ENCODE measurements at regions not wholly inside any gene's neighbourhood (a gene's known extent, or its start where the extent isn't known, plus 50 kb on each side); places are given as distances from the start of the nearest gene placed in this dataset.

DNA sequence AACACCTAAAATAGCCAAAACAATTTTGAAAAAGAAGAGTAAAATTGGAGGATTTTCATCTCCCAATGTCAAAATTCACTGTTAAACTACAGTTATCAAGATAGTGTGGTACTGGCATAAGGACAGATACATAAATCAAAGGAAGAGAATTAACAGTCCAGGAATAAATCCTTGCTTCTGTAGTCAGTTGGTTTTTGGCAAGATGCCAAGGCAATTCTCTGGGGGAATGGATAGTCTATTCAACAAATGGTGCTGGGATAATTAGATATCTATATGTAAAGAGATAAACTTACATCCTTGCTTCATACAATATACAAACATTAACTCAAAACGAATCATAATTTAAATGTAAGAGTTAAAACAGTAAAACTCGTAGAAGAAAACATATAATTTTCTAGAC lies 57.9 kb upstream of the SELENOK start:
- TF ChIP-seq, protein P1, sequence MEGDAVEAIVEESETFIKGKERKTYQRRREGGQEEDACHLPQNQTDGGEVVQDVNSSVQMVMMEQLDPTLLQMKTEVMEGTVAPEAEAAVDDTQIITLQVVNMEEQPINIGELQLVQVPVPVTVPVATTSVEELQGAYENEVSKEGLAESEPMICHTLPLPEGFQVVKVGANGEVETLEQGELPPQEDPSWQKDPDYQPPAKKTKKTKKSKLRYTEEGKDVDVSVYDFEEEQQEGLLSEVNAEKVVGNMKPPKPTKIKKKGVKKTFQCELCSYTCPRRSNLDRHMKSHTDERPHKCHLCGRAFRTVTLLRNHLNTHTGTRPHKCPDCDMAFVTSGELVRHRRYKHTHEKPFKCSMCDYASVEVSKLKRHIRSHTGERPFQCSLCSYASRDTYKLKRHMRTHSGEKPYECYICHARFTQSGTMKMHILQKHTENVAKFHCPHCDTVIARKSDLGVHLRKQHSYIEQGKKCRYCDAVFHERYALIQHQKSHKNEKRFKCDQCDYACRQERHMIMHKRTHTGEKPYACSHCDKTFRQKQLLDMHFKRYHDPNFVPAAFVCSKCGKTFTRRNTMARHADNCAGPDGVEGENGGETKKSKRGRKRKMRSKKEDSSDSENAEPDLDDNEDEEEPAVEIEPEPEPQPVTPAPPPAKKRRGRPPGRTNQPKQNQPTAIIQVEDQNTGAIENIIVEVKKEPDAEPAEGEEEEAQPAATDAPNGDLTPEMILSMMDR (IDR thresholded peaks at IDR 0.05; ENCODE audit: insufficient read depth, low read depth, low read length) = no peak
- no peak for TF ChIP-seq EZH2 (IDR thresholded peaks at IDR 0.05; ENCODE audit: insufficient read depth, low read length)

Data from astrocyte (in vitro differentiated cells and primary cell).